ENCODE measurements at regions not wholly inside any gene's neighbourhood (a gene's known extent, or its start where the extent isn't known, plus 50 kb on each side); places are given as distances from the start of the nearest gene placed in this dataset.

DNA sequence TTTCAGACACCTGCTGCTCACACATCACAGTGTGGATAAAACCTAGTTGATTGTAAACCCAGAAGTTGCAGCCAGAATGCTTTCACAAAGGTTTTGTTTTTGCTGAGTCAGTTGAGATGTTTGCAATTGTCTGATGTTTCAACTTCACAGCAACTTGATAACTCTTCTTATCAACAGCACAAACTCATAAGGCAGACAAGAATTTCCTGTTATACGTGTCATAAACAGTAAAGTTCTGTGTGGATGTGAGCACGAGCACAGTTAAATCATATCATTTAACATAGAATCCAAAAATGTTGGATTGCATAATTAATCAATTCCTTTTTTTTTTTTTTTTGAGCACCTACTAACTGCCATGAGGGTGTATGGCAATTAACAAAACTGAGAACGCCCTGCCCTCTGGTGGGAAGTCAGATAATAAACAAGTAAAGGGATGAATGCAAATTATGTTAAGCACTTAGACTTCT is 512.2 kb downstream of the PDHA2 start:
- TF ChIP-seq, protein P1, sequence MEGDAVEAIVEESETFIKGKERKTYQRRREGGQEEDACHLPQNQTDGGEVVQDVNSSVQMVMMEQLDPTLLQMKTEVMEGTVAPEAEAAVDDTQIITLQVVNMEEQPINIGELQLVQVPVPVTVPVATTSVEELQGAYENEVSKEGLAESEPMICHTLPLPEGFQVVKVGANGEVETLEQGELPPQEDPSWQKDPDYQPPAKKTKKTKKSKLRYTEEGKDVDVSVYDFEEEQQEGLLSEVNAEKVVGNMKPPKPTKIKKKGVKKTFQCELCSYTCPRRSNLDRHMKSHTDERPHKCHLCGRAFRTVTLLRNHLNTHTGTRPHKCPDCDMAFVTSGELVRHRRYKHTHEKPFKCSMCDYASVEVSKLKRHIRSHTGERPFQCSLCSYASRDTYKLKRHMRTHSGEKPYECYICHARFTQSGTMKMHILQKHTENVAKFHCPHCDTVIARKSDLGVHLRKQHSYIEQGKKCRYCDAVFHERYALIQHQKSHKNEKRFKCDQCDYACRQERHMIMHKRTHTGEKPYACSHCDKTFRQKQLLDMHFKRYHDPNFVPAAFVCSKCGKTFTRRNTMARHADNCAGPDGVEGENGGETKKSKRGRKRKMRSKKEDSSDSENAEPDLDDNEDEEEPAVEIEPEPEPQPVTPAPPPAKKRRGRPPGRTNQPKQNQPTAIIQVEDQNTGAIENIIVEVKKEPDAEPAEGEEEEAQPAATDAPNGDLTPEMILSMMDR (IDR thresholded peaks at IDR 0.05; ENCODE audit: borderline replicate concordance, control extremely low read depth, extremely low read depth, insufficient read depth, missing control alignments) = no peak
- no peak for DNase-seq (ENCODE audit: low spot score)
- in situ Hi-C loops (cut with MboI; ENCODE audit: low sequenced_read_pairs, unreplicated experiment) = no loop called here

DNA sequence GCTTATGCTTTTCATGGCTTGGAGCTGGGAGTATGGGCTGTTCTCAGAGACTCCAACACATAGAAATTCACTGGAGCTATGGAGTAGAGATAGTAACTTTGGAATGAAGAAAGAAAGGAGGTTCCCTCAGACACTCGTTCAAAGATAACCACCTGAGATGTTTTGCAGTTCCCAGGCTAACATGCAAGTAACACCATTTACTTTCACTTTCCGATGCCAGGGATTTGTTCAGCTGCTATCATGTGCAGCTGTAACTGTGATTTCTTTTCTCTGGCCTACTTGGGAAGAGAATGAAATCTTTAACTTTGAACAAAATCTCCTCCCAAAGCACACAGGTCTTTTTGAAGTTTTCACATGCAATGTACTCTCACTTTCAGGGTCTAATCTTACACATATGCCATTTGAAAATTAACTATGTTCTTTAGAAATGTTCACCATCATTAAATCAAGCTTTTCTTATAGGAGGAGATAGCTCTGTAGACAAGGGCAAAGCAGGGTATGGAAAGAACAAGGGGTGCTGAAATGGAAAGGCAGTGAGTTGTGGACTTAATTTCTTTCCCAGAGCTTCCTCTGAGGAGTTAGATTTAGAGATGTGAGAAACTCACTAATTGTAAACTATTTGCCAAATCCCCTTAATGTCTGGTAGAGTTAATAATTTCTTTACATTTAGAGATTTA is 514.3 kb downstream of the PDHA2 start:
- TF ChIP-seq, protein P1 (IDR thresholded peaks at IDR 0.05; ENCODE audit: borderline replicate concordance, control extremely low read depth, extremely low read depth, insufficient read depth, missing control alignments) = no peak
- DNase-seq (ENCODE audit: low spot score) = no peak
- in situ Hi-C loops (cut with MboI; ENCODE audit: low sequenced_read_pairs, unreplicated experiment) = no loop called here

DNA sequence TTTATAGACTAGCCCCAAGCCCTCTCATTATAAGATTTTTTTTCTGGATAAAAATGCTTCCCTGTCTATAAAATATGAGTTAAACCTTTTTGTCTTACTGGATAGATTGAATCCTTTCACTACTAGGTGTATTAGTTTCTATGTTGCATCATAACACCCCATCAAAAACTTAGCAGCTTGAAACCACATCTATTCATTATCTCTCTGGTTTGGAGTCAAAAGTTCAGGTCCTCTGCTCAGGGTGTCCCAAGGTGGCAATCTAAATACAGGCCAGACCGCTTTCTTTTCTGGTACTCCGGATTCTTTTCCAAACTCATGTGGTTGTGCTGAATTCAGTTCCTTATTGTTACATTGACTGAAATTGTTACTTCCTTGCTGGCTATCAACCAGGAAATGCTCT is 515.5 kb downstream of the PDHA2 start:
- TF ChIP-seq, protein P1 (IDR thresholded peaks at IDR 0.05; ENCODE audit: borderline replicate concordance, control extremely low read depth, extremely low read depth, insufficient read depth, missing control alignments) = no peak
- no peak for DNase-seq (ENCODE audit: low spot score)
- in situ Hi-C loops (cut with MboI; ENCODE audit: low sequenced_read_pairs, unreplicated experiment) = no loop called here

DNA sequence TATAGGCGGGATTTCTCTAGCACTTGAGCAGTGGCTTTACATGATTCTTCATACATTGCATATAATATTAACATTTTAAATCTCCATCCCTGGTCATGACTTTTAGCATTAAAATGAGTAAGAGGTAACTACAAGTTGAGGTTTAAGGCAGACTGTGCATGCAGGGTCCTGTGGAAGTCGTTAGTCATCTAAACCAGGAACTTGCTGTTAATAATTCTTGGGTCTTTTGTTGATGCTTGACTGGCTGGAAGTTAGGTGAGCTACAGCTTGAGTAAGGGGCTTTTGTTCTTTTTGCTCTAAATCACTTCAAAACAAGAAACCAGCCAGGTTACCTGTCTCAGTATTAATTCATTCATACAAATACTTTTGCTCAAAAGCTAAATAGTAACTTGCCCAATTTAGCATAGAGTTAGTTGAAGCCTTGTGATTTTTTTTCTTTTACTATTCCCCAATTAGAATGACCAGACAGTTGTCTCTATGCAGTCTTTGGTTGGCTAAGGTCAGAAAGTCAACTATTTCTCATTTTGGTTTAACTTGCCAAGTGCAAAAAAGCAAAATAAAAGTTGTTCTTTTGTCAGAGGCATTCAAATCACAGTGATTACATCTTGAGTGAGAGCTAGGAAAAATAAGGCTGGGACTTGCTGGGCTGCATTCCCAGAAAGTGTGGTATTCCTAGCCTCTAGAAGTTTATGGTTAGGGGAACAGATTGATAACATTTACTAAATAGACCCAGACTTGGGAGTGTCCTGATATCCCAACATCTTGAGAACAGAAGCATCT is 516.9 kb downstream of the PDHA2 start:
- in situ Hi-C loops (cut with MboI; ENCODE audit: low sequenced_read_pairs, unreplicated experiment) = no loop called here
- no peak for DNase-seq (ENCODE audit: low spot score)
- TF ChIP-seq, protein P1 (IDR thresholded peaks at IDR 0.05; ENCODE audit: borderline replicate concordance, control extremely low read depth, extremely low read depth, insufficient read depth, missing control alignments) = no peak

DNA sequence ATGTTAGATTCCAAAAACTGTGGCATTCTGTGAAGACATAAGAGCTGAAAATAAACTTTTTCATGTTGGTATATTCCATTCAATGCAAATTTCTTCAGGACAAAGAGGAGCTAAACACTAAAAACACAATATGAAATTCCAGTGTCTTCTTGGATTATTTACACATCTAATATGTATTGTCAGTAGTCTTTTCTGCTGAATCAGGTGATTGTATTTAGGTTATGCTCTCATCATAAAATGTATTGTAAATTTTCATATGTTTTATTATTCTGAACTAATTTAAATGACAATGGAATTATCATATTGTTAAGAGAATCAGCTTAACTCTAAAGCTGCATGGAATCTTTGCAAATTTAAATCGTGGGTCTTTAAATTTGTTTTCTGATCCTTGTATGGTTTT is 526.7 kb downstream of the PDHA2 start:
- TF ChIP-seq, protein P1 (IDR thresholded peaks at IDR 0.05; ENCODE audit: borderline replicate concordance, control extremely low read depth, extremely low read depth, insufficient read depth, missing control alignments) = no peak
- in situ Hi-C loops (cut with MboI; ENCODE audit: low sequenced_read_pairs, unreplicated experiment) = no loop called here
- DNase-seq (ENCODE audit: low spot score) = no peak

DNA sequence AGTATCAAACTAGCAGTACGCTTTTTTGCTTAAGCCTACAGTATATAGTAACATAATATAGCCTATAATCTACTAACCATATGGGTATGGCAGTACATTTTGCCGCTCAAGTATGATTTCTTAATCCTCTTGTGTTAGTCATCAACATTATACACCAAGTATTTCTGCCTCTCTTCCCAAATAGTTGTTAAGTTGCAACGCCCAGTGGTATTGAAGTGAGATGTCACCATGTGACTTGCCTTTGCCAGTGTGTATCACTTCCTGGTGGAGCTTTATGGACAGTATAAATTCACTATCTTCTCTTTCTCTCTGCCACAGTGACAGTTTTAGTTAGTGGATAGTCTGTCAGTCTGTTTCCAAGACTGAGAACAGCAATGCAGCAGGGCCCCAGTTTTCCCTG is 535.5 kb downstream of the PDHA2 start:
- DNase-seq (ENCODE audit: low spot score) = no peak
- in situ Hi-C loops (cut with MboI; ENCODE audit: low sequenced_read_pairs, unreplicated experiment) = no loop called here
- TF ChIP-seq, protein P1 (IDR thresholded peaks at IDR 0.05; ENCODE audit: borderline replicate concordance, control extremely low read depth, extremely low read depth, insufficient read depth, missing control alignments) = no peak

Data from GM13976 (cell line).